ENCODE measurements at regions not wholly inside any gene's neighbourhood (a gene's known extent, or its start where the extent isn't known, plus 50 kb on each side); places are given as distances from the start of the nearest gene placed in this dataset.

GRCh38 chr2:5145801-5146200 is 546.4 kb upstream of the SOX11 start:
- no peak overlapping the region for H3K4me3 ChIP-seq
- H3K27me3 ChIP-seq (ENCODE audit: low read depth) = no peaks in the 10 kb centered on the region
- no peak for DNase-seq
- H3K27ac ChIP-seq (replicated peaks) = no peak overlapping the region
- H3K9me3 ChIP-seq (replicated peaks) = peaks cover 25% of the 10 kb centered on the region
- H3K4me1 ChIP-seq = no peaks in the 10 kb centered on the region
- H3K36me3 ChIP-seq = no peaks in the 10 kb centered on the region
- TF ChIP-seq CTCF (IDR thresholded peaks at IDR 0.05; ENCODE audit: borderline replicate concordance) = no peak
- intact Hi-C loops (cut with micrococcal nuclease) = no loop called here

- Histone ChIP-seq H3K4me3 (no peak overlapping the region), H3K27ac (replicated peaks) (no peak overlapping the region), H3K4me1 (no peaks in the 10 kb centered on the region), H3K36me3 (no peaks in the 10 kb centered on the region), H3K27me3 (ENCODE audit: low read depth) (no peaks in the 10 kb centered on the region), H3K9me3 (replicated peaks) (peaks cover 22% of the 10 kb centered on the region)
- DNase-seq = no peak
- TF ChIP-seq CTCF (IDR thresholded peaks at IDR 0.05; ENCODE audit: borderline replicate concordance) = no peak
- intact Hi-C loops (cut with micrococcal nuclease) = no loop called here
These were observed 543.6 kb upstream of the SOX11 start for GRCh38 chr2:5148392-5149085.

- TF ChIP-seq CTCF (IDR thresholded peaks at IDR 0.05; ENCODE audit: borderline replicate concordance) = no peak
- Histone ChIP-seq H3K27ac (replicated peaks) (no peak overlapping the region), H3K9me3 (replicated peaks) (peaks cover 22% of the 10 kb centered on the region), H3K27me3 (ENCODE audit: low read depth) (no peaks in the 10 kb centered on the region), H3K4me1 (no peaks in the 10 kb centered on the region), H3K36me3 (no peaks in the 10 kb centered on the region), H3K4me3 (no peak overlapping the region)
- no peak for DNase-seq
- intact Hi-C loops (cut with micrococcal nuclease) = no loop called here
These were observed 541.3 kb upstream of the SOX11 start for GRCh38 chr2:5150871-5151270.

GRCh38 chr2:5164776-5165525 is 527.2 kb upstream of the SOX11 start:
- Histone ChIP-seq H3K27me3 (ENCODE audit: low read depth) (no peaks in the 10 kb centered on the region), H3K27ac (replicated peaks) (no peak overlapping the region), H3K4me3 (no peak overlapping the region), H3K36me3 (no peaks in the 10 kb centered on the region), H3K9me3 (replicated peaks) (no peaks in the 10 kb centered on the region), H3K4me1 (no peaks in the 10 kb centered on the region)
- no peak for TF ChIP-seq CTCF (IDR thresholded peaks at IDR 0.05; ENCODE audit: borderline replicate concordance)
- intact Hi-C loops (cut with micrococcal nuclease) = no loop called here
- no peak for DNase-seq

- TF ChIP-seq CTCF (IDR thresholded peaks at IDR 0.05; ENCODE audit: borderline replicate concordance) = no peak
- no peaks in the 10 kb centered on the region for H3K36me3 ChIP-seq
- no peaks in the 10 kb centered on the region for H3K27me3 ChIP-seq (ENCODE audit: low read depth)
- H3K9me3 ChIP-seq (replicated peaks) = no peaks in the 10 kb centered on the region
- no peak overlapping the region for H3K4me3 ChIP-seq
- H3K27ac ChIP-seq (replicated peaks) = no peak overlapping the region
- intact Hi-C loops (cut with micrococcal nuclease) = no loop called here
- no peak for DNase-seq
- no peaks in the 10 kb centered on the region for H3K4me1 ChIP-seq
These were observed 519.3 kb upstream of the SOX11 start for GRCh38 chr2:5172923-5173322.

All from left ventricle myocardium inferior (tissue), 1 donor.